ENCODE measurements at regions not wholly inside any gene's neighbourhood (a gene's known extent, or its start where the extent isn't known, plus 50 kb on each side); places are given as distances from the start of the nearest gene placed in this dataset.

GRCh38 chr3:110519071-110519470, 552.5 kb upstream of the NECTIN3 start:
- TF ChIP-seq YY1 (IDR thresholded peaks at IDR 0.05; ENCODE audit: insufficient read depth, insufficient read length) (no peak), ZNF274 (IDR thresholded peaks at IDR 0.05; ENCODE audit: low read depth, low read length) (no peak), SUZ12 (IDR thresholded peaks at IDR 0.05; ENCODE audit: extremely low read depth, insufficient read depth, insufficient read length) (no peak)

All from NT2/D1 (cell line).